A673 (cell line): ENCODE measurements at regions not wholly inside any gene's neighbourhood (a gene's known extent, or its start where the extent isn't known, plus 50 kb on each side); places are given as distances from the start of the nearest gene placed in this dataset.

Source experiments
- EZH2 ChIP-seq: fragments of 200-600 bp; sonication (generic); IDR thresholded peaks from 2 replicates; pipeline ENCODE4 v1.6.1; 2017; ENCODE audit warnings: borderline replicate concordance, low read depth, mild to moderate bottlenecking, mixed read lengths, antibody characterized with exemption, low read length; ENCODE audit not compliant: poor library complexity, severe bottlenecking
- TF ChIP-seq, protein P1 (sequence below): fragments of 300-800, 200-600 bp; sonication (generic); conservative IDR thresholded peaks from 2 replicates; pipeline ENCODE4 v1.5.1; 2017; ENCODE audit warnings: low read depth, mild to moderate bottlenecking, antibody characterized with exemption, low read length, moderate library complexity, mixed read lengths

DNA sequence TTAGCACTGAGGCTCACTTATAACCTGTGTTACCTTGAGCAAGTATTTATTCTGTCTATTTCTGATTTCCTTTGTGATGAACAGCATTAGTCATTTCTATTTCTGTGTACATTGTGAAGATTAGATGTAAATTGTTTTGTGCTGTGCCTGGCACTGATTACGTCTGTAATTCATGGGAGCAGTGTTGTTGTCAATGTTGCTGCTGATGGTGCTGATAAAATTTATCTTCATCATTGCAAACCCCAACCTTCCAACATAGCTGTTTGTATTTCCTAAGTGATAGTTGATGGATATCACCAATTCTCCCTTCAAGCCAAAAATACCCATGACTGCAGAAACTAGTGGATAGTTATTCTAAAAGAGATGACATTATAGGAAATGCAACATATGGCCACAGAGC is 400.5 kb upstream of the GRM3 start:
- TF ChIP-seq, protein P1, sequence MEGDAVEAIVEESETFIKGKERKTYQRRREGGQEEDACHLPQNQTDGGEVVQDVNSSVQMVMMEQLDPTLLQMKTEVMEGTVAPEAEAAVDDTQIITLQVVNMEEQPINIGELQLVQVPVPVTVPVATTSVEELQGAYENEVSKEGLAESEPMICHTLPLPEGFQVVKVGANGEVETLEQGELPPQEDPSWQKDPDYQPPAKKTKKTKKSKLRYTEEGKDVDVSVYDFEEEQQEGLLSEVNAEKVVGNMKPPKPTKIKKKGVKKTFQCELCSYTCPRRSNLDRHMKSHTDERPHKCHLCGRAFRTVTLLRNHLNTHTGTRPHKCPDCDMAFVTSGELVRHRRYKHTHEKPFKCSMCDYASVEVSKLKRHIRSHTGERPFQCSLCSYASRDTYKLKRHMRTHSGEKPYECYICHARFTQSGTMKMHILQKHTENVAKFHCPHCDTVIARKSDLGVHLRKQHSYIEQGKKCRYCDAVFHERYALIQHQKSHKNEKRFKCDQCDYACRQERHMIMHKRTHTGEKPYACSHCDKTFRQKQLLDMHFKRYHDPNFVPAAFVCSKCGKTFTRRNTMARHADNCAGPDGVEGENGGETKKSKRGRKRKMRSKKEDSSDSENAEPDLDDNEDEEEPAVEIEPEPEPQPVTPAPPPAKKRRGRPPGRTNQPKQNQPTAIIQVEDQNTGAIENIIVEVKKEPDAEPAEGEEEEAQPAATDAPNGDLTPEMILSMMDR: no peak
- TF ChIP-seq EZH2: no peak
